ENCODE measurements at regions not wholly inside any gene's neighbourhood (a gene's known extent, or its start where the extent isn't known, plus 50 kb on each side); places are given as distances from the start of the nearest gene placed in this dataset.

DNA sequence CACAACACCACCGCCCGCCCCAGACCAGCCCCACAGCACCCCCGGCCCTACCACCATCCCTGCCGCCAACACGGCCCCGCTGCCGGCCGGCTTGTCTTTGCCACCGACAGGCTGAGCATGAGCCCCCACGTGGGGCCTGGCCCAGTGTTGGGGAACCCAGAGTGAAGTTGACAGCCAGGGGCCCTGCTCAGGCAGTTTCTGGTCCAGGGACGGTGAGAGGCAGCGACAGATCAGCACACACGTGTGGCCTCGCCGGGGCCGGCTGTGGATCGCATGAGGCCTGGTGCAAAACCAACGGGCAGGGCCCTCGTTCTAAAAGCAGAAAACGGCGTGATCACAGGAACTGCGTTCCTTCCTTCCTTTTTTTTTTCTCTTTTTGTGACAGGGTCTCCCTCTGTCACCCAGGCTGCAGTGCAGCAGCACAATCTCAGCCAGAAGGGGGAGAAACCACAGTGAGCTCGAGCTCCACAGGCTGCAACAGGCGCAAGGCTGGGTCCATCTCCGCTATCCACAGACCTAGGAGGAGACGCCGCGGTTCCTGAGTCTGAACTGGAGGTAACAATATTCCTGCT, 50.5 kb upstream of the FBRSL1 start:
- DNase-seq (ENCODE audit: low read depth in 4 of 4, low spot score in 1 of 4): no peak

DNA sequence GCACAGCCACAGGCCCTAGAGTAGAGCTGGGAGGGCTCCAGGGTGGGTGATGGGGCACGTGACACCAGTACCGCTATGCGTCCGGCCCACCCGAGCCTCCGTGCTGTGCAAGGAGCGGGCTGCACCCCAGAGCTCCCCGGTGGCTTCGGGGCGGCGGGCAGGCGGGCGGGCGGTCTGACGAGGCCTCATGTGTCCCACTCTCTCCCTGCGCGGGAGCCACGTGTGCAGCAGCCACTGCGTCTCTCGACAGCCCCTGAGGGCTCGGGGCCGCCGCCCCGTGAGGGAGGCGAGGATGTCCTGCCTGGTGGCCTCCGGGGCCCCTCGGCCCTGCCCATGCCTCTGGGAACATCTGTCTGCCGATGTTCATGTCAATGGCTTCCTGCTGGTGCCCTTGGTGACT, 51.2 kb upstream of the FBRSL1 start:
- DNase-seq (ENCODE audit: low read depth in 4 of 4, low spot score in 1 of 4): no peak

DNA sequence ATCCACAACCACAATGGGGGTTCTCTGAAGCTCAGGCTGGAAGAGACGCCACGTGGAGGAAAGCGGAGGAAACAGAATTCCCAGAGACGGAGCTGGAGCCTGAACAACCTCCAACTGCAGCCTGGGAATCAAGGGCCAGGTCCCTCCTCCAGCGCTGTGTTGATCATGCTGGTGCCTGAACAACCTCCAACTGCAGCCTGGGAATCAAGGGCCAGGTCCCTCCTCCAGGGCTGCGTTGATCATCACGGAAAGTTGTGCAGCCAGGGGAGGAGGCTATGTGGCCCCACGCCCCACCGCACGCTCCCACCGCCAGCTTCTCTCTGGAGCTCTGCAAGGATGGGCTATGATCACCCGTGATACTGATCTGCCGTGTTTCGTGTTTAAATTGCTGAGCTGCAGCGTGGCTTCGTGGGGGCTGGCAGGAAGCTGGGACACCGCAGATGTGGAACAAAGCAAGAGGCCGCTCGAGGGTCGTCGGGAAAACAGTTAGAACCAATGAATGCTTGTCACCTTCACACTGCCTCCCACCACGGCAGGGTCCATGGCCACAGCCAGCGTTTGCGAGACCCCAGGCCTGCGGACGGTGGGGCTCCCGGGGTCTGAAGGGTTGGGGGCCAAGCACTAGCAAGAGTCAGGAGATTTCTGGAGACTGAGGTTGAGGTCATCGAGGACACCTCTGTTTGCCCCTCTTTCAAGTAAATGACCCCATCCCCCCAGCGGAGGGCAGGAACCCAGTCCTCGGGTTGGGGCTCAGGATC, 51.8 kb upstream of the FBRSL1 start:
- DNase-seq (ENCODE audit: low read depth in 4 of 4, low spot score in 1 of 4): no peak

DNA sequence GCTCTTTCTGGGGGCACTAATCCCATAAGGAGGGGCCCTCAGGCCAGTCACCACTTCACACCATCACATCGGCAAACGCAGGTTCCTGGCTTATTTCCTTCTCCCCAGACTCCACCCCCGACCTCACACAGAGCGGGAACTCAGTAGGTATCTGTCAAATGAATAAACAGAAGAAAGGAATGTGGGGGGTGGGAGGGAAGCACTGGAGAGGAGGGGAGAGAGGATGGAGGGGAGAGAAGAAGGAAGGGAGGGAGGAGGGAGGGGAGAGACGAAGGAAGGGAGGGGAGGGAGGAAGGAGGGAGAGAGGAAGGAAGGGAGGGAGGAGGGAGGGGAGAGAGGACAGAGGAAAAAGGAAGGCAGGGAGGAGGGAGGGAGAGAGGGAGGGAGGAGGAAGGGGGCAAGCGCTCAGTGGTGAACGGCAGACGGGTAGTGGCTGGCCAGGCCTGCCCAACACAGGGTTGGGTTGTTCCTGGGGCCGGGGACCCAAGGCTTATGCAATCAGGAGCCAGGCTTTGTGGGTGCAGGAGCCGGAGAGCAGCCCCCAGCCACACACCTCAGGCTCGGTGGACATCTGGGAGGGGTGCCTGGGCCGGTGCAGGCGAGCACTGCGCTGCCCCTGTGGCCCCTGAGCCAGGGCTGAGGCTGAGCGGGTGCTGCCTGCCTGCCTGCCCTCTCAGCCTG, 52.6 kb upstream of the FBRSL1 start:
- DNase-seq (ENCODE audit: low read depth in 4 of 4, low spot score in 1 of 4): no peak

DNA sequence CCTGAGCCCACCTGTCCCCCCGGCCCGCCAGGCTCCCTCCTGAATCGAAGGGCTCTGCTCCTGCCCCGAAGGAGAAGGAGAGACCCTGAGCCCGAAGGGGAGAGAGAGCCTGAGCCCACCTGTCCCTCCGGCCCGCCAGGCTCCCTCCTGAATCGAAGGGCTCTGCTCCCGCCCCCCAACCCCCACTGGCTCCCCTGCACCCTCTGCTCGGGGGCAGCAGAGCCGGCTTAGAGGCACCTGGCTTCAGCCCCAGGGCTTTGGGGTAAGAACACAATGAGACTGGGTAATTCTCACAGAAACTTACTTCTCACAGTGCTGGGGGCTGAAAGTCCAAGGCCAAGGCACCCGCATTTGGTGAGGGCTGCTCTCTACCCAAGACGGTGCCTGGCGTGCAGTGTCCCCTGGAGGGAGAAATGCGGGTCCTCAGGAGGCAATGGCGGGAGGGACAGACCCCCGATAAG, 53.1 kb upstream of the FBRSL1 start:
- DNase-seq (ENCODE audit: low read depth in 4 of 4, low spot score in 1 of 4): no peak

DNA sequence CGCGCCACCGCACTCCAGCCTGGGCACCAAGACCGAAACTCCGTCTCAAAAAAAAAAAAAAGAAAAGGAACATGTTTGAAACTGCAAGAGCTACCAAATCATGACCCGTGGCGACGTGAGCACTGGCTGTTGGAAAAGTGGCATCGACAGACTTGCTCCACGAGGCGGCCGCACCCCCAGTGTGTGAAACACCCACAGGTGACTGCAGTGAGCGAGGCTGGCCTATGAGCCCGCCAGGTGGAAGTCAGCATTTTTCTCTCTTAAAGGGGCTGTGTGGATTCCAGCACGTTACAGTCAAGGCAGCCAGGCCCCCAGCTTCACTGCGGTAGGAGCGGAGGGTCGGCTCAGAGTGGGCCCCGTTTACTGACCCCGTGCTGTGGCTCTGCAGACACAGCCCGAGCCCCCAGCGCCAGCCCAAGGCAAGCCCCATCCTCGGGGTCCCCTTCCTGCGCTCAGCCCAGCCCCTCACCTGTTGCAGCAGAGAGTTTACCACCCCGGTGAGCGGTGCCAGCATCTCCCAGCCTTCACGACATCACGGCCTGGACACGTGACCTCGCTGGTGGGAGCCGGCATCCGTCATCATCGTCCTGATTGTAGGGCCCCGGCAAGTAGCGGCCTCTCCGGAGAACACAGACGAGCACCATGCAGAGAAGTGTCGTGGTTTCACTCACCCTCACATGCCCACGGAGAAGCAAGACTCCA, 54.3 kb upstream of the FBRSL1 start:
- DNase-seq (ENCODE audit: low read depth in 4 of 4, low spot score in 1 of 4): no peak

DNA sequence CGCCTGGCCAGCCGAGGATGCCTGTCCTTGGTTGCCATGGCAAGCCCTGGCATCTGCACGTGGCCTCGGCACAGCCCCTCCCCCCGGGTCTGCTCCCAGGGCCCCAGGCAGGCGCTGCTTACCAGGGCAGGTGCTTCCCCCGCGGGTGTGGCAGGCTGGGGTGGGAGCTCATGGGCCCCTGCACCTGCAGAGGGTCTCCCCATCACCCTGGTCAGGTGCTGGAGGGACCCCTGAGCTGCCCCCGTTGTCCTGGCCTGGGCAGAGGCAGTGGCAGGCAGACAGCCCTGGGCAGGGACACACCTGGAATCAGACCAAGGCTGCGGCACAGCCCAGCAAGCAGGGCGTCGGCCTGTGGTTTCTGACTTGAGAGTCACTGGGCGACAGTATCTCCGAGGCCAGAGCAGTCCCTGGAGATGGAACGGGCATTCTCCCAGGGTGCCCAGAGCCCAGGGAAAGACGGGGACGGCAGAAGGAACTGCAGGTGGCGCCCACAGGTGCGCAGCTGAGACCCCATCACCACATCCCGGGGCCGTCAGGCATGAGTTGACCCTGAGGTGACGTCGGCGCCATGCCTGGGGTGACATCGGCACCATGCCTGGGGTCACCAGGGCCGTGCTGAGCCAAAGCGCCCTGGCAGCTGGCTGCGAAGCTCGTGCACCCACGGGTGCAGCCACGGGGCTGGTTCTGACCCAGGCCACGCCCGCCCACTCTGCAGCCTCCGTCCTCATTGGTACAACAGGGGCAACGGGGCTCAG, 56.1 kb upstream of the FBRSL1 start:
- DNase-seq (ENCODE audit: low read depth in 4 of 4, low spot score in 1 of 4): no peak

DNA sequence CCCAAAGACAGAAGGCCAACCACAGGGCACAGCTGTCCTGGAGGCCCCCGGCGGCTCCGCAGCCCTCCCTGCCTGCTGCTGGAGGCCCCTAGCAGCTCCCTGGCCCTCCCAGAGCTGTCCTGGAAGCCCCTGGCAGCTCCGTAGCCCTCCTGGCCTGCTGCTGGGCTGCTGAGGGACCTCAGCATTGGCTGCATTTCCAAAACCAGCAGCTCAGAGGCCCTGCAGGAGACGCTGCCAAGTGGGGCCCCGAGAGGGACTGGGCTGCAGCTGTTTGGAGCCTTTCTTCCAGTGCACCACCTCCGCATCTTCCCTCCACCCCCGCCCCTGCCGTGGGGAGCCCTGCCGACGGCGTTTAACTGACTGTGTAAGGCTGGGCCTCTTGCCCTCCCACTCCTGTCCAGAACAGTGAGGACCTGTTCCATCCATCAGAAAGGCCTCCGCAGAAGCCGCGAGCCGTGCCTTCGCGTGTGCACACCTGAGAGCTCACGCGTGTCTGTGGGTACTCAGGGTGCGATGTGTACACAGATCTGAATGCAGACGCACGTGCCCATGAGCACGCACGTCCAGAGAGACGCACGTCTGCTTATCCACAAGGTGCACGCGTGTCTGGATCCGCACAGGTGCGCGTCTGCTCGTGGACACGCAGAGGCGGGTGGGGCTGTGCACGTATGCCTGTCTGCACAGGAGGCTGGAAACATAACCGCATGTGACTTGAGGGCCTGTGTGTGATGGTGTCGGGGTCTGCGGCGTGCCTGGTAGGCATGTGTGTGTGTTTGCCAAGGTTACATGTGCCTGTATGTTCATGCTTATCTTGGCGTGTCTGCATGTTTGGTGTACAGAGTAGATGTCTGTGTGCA, 57.0 kb upstream of the FBRSL1 start:
- DNase-seq (ENCODE audit: low read depth in 4 of 4, low spot score in 1 of 4): no peak

DNA sequence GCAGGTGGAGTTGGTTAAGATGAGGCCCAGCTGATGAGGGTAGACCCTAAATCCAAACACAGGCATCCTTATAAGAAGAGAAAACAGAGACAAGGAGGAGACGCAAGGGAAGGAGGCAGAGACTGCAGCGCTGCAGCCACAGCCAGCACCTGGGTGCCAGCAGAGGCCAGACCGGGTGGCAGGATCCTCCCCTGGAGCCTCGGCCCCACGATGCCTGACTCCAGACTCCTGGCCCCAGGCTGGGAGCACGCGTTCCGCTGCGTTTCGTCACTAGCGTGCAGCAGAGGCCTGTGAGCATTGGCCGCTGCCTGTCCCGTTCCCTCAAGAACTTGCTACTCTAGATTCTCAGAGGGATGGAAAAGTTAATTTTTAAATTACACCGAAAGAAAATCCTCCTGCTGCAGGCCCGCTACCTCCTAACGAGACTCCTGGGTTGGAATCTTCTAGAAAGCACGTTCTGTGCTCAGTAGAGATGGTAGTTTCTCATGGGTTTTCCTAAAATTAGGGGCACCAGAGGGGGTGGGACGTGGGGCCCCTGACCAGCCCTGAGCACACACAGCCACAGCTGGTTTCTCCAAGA, 57.7 kb upstream of the FBRSL1 start:
- DNase-seq (ENCODE audit: low read depth in 4 of 4, low spot score in 1 of 4): no peak

DNA sequence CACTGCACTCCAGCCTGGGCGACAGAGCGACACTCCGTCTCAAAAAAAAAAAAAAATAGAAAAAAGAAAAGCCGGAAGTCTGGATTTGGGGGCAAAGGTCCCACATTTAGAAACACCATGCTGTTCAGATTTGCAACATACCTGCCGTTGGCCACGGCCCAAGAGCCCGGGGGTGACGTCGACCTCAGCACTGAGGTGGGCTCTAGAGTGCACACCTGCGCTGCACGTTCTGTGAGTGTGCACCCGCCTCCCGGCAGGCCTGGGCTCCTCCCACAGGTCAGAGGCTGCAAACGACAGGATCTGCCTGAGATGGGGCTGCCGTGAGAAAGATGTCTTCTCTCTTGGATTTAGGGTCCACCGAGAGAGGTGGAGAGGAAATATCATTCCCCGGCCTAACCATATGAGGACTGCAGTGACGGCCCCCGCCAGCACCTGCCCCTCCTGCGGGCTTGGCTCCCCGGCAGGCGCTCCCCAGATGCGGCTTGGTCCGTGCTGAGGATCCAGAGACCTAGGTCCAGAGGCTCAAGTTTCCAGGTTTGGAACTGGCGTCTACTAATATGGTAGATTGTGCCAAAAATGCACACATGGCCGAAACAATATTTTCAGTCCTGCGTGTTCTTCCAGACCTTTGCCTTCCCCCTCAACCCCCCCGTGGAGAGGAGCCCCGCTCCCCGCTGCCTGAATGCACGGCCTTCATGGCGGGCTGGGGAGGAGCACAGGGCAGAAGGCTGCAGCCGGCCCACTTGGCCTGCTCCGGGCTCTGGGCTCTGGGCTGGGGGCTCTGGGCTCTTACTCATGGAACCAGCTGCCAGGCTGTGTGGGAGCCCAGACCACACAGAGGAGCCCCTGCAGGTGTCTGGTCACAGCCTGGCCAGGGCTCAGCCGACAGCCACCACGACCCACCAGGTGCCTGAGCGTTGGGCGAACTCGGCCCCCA, 58.8 kb upstream of the FBRSL1 start:
- DNase-seq (ENCODE audit: low read depth in 4 of 4, low spot score in 1 of 4): no peak

DNA sequence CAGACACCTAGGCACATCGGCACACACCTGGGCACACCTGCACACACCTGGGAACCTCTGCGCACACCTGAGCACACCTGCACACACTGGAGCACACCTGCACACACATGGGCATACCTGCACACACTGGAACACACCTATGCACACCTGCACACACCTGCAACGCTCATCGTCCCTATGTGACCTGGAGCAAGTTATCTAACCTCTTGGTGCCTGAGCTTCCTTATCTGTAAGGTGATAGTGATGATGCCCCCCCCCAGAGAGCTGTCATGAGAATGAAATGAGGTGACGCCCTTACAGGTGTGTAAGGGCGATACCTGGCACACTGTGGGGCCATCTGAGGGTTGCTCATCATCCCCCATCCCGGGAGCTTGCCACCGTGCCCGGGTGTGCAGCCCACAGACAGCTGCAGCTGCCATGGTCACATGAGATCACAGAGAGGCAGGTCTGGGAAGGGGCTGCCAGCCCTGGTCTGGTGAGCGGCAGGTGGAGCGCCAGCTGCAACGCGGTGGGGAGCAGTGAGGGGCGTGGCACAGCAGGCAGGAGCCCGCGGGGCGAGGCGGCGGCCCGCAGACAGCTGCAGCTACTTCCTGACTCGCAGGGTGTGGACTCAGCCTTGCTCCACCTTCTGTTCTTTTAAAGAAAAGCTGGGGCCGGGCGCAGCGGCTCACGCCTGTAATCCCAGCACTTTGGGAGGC, 59.9 kb upstream of the FBRSL1 start:
- peak in 2 of 4 experiments; percentile 19 to 20 for DNase-seq (ENCODE audit: low read depth in 4 of 4, low spot score in 1 of 4)

DNA sequence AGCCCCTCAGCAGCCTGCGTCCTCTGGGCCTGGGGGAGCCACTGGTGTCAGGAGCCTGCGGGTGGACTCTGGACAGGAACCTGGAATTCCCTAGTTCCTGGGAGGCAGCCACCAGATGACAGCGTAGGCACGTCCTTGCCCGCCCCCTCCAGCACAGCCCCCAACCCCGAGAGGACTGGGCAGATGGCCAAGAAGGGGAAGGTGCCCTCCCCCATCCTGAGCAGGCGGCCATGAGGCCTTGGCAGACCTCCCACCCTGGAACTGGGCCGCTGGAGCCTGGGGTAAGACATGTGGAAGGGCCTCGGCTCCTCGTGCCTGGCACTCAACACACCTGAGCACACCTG, 60.4 kb upstream of the FBRSL1 start:
- no peak for DNase-seq (ENCODE audit: low read depth in 4 of 4, low spot score in 1 of 4)

DNA sequence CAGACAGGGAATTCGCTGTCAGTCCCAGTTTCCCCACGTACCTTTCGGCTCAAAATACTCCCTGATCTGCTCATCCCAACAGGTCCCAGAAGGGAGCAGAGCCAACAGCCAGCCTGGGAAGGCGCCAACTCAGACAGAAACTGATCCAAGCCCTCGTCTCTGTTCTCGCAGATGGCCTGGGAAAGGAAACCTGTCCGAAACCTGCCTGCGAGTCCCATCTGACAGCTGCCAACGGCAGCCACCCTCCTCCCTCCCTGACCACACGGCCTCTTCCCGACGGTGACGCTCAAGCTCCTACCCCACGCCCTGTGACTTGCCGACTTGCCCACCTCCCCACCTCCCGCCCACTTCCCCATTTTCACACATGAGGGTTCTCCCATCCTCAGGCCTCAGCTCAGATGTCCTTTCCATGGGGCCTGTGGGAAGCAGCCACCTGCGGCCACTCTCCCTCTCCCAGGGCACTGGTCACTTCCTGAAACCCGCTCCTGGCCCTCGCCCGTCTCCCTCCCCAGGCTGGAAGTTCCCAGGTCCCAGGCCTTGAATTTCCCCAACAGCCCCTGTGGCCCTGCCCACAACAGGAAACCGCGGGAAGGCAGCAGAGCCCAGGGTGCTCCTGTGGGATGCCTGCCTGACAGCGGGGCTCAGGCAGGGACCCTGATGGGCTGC, 60.9 kb upstream of the FBRSL1 start:
- DNase-seq (ENCODE audit: low read depth in 4 of 4, low spot score in 1 of 4): no peak

DNA sequence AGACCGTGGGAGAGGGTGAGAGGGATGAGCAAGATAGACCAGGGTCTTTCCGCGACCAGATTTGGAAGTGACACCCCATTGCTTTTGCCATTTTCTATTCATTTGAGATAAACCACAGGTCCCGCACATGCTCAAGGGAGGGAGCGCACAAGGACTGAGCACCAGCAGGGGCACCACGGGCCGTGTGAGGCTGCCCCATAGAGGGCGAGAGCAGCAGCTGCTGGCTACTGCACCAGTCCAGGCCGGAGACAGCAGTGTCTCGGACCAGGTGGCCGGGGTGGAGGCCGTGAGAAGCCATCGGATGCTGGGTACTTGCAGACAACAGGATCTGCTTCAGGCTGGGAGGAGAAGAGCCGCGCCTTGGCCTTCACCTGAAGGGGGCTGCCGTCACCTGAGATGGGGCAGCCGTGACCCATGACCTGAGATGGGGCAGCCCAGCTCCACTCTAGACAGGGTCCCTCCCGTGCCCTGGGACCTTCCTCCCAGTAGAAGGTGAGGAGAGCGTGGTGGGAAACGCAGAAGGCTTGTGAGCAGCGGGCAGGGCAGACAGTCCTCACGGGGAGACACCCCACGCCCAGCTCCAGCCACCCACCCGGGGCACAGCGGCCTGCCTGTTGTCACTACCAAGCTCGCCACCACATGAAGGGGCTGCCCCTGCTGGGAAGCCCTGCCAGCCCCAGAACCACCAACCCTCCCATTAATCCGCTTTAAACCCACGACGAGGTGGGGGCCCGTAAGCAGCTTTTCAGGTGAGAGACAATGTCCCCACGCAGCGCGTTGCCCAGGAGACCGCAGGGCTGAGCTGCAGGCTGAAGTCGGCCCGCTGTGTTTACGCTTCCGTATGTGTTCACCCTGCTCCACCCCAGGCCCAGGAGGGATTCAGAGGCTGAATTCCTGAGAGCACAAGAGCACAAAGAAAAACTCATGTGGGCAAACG, 61.7 kb upstream of the FBRSL1 start:
- no peak for DNase-seq (ENCODE audit: low read depth in 4 of 4, low spot score in 1 of 4)

DNA sequence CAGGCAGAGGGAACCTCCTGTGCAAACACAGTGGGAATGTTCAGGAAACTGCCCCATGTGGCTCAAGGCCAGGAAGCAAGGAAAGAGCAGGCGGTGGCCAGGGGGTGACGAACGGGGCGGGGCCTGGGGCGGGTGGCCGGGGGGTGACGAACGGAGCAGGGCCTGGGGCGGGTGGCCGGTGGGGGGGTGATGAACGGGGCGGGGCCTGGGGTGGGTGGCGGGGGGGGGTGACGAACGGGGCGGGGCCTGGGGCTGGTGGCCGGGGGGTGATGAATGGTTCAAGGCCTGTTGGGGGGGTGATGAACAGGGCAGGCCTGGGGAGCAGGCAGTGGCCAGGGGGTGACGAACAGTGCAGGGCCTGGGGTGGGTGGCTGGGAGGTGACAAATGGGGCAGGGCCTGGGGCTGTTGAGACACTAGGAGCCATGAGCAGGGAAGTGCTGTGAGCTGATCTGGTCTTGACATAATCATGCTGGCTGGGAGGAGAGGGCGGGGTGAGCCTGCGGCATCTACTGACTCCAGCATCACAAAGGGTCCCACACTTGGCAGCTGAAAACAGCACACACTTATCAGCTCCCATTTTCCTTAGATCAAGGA, 62.7 kb upstream of the FBRSL1 start:
- DNase-seq (ENCODE audit: low read depth in 4 of 4, low spot score in 1 of 4): no peak

Data from stimulated activated CD4-positive, alpha-beta T cell treated with anti-CD3 and anti-CD28 coated beads, Interleukin-1b, Interleukin-23, amount 100 ng/mL, for 24 hours (primary cell).